Activated T-cell treated with anti-CD3 and anti-CD28 coated beads for 48 hours (primary cell): ENCODE measurements at regions not wholly inside any gene's neighbourhood (a gene's known extent, or its start where the extent isn't known, plus 50 kb on each side); places are given as distances from the start of the nearest gene placed in this dataset.
"Not testable (repeated sequence)": the region's sequence is repeated elsewhere in the genome, so short reads cannot be mapped to it uniquely, and the experiment has no call there.

Source experiments
- DNase-seq: peaks from one replicate; pipeline ENCODE4 v3.0.0-alpha.2; 2020; ENCODE audit warnings: low read depth

DNA sequence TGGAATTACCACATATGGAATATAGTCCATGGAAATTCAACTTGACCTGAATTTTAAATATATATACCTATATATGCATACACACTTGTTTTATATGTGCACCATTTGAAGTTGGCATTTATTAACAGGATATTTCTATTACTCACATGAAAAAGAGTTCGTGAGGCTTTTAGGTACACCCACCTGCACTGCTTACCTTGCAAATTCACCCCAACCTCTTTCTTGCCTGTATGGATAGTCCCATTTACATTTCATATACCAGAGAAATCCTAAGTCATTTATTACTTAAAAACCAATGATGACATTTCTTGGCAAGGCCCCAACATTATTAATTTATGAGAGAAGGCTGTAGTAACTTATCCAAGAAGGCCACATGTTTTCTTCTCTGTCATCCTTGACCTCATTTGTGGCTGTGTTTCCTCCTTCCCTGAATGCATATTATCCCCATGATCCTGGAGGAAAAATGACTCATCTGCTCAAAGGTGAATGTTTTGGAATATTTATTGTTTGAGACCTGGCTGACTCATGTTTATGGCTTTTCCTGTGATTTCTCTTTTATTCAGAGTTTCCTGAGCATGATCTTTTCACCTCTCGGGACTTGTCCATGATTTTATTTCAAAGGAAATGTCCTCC lies 62.2 kb upstream of the FAM241A start:
- no peak for DNase-seq

DNA sequence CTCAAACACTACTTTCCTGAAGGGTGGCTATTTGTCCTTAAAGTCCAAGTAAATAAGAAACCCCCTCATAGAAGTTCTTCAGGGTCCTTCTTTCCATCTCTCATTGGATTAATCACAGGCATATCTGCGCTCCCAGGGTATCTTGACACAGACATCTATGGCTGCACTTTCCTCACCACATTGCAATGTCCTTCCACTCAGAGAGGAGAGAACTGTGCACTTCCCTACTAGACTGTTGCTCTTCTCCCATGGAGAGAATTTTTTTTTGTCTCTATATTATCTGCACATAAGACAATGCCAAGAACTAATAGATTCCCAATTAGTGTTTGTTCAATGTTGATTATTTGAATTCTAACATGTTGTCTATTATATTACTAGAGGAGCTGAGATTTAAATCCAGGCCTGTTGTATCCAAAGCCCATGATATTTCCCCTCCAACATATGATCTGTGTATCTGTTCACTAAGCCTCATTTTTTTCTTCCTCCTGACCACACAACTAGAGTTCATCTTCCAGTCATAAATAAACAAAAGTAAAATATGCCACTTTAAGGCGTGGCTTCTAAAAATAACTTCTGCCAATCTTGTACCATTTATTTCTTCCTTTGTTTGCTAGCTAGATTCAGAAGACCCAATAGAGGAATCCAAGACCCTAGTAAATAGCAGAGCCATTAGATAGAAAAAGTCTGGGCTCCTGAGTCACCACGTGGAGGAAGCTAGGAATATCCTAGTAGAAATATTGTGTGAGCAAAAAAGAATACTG lies 61.5 kb upstream of the FAM241A start:
- DNase-seq = no peak

GRCh38 chr4:112085156-112086035 lies 59.9 kb upstream of the FAM241A start:
- DNase-seq = no peak

DNA sequence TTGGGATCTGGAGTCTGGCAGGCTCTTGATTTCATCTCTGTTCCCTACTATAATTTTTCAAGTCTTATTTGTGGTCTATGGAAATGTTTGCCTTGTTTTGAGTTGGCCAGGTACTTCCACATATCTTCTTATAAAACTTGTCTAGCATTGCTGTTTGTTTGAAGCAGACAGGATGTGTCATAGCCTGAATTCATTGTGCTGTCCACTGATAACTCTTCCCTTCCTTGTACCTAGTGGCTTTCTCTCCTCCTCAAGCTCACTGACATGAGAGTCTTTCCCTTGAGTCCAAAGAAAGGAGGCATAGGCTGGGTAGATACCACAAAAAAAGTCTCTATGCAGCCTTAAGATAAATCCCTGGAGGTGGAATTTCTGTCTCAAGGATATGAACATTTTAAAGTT lies 59.2 kb upstream of the FAM241A start:
- DNase-seq = no peak

DNA sequence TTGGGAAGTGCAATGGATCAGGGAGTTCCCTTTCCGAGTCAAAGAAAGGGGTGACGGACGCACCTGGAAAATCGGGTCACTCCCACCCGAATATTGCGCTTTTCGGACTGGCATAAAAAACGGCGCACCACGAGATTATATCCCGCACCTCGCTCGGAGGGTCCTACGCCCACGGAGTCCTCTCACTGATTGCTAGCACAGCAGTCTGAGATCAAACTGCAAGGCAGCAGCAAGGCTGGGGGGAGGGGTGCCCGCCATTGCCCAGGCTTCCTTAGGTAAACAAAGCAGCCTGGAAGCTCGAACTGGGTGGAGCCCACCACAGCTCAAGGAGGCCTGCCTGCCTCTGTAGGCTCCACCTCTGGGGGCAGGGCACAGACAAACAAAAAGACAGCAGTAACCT lies 58.6 kb upstream of the FAM241A start:
- DNase-seq = not testable (repeated sequence)

DNA sequence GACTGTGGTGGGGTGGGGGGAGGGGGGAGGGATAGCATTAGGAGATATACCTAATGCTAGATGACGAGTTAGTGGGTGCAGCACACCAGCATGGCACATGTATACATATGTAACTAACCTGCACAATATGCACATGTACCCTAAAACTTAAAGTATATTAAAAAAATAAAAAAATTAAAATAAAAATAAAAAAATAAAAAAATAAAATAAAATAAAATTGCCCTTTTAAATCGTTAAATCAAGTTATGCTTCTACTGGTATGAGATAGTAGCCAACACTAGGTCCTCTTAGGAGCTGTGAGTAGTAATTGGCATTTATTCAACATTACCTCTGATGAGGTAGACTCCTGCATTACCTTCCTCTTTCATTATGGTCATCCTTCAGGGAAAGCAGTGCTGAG lies 52.9 kb upstream of the FAM241A start:
- not testable (repeated sequence) for DNase-seq

DNA sequence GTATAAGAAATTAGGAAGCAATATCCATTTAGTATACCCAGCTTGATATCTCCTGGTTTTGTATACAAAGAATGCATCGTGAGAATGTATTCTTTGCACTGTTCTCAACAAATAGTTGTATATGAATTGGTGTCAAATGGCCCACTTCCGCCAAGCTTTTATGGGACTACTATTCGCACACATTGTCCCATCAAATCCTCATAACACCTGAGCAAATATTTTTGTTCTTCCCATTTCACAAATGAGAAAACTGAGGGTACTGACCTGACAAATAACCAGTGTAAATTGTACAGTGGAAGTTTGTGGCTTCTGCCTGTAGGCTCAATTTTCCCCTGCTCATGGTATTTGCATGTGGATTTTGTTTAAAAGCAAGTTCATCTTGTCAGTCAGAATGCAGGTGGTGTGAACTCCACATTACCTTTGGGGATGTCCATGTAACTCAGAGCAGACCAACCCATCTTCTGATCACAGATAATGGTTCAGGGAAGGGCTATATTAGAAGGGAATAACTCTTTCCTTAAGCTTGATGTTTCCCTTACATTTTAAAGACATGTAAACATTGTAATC lies 51.5 kb upstream of the FAM241A start:
- DNase-seq = no peak

DNA sequence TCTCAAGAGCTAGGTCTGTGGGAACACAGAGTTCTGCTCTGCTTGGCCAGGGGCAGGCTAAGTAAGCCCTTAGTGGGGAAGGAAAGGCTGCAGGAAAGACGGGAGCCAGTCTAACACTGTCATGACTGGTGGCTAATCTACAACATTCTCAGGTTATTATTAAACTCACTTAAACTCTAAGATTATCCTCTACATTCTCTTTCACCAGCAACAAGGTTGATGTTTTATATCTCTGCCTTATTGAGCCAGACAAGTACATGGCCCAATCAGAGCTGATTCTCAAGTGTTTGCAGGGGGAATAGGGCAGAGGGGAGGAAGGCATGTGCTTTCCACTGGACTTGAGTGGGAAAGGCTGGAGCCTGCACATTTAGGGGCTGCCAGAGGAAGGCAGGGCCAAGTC lies 50.9 kb upstream of the FAM241A start:
- no peak for DNase-seq
